GM19438 (cell line): ENCODE measurements at regions not wholly inside any gene's neighbourhood (a gene's known extent, or its start where the extent isn't known, plus 50 kb on each side); places are given as distances from the start of the nearest gene placed in this dataset.

ENCODE experiments used
- ATAC-seq: cut with Tn5 transposase; IDR thresholded peaks from one replicate; pipeline ENCODE4 v1.9.1; 2021; ENCODE audit warnings: low read depth; ENCODE audit not compliant: unreplicated experiment

GRCh38 chr5:133806847-133807246 lies 161.6 kb downstream of the C5orf15 start:
- ATAC-seq, result no peak

GRCh38 chr5:133801955-133802751 lies 166.3 kb downstream of the C5orf15 start:
- ATAC-seq, result no peak

- no peak for ATAC-seq
These were observed 167.0 kb downstream of the C5orf15 start for GRCh38 chr5:133801431-133801830.

- ATAC-seq, result no peak
These were observed 168.7 kb downstream of the C5orf15 start for GRCh38 chr5:133799571-133800237.

GRCh38 chr5:133797167-133797566 lies 171.3 kb downstream of the C5orf15 start:
- ATAC-seq, result no peak

- ATAC-seq, result no peak
These were observed 172.2 kb downstream of the C5orf15 start for GRCh38 chr5:133796186-133796585.

GRCh38 chr5:133794771-133795415 lies 173.5 kb downstream of the C5orf15 start:
- ATAC-seq, result no peak

GRCh38 chr5:133793756-133794465 lies 174.5 kb downstream of the C5orf15 start:
- no peak for ATAC-seq

- no peak for ATAC-seq
These were observed 175.8 kb downstream of the C5orf15 start for GRCh38 chr5:133792655-133793054.

GRCh38 chr5:133792024-133792423 lies 176.4 kb downstream of the C5orf15 start:
- ATAC-seq, result no peak

GRCh38 chr5:133790898-133791297 lies 177.5 kb downstream of the C5orf15 start:
- ATAC-seq, result no peak

- ATAC-seq, result no peak
These were observed 177.1 kb upstream of the FSTL4 start for GRCh38 chr5:133789428-133789827.

- no peak for ATAC-seq
These were observed 175.8 kb upstream of the FSTL4 start for GRCh38 chr5:133788121-133788520.

GRCh38 chr5:133786420-133786819 lies 174.1 kb upstream of the FSTL4 start:
- ATAC-seq, result no peak

GRCh38 chr5:133785182-133785581 lies 172.8 kb upstream of the FSTL4 start:
- ATAC-seq, result no peak

GRCh38 chr5:133783481-133783880 lies 171.1 kb upstream of the FSTL4 start:
- ATAC-seq, result no peak

GRCh38 chr5:133782736-133783135 lies 170.4 kb upstream of the FSTL4 start:
- ATAC-seq, result no peak

GRCh38 chr5:133781436-133782225 lies 169.3 kb upstream of the FSTL4 start:
- no peak for ATAC-seq

GRCh38 chr5:133780619-133781280 lies 168.4 kb upstream of the FSTL4 start:
- no peak for ATAC-seq
